Lung (tissue), 11 donors: ENCODE measurements at regions not wholly inside any gene's neighbourhood (a gene's known extent, or its start where the extent isn't known, plus 50 kb on each side); places are given as distances from the start of the nearest gene placed in this dataset.

ENCODE experiments used
- ATAC-seq: fragments of 200-7000 bp; cut with Tn5 transposase; one replicate; pipeline ENCODE4 v1.9.1; 2020; ENCODE audit warnings: moderate number of reproducible peaks; ENCODE audit not compliant: insufficient read depth, low FRiP score
- DNase-seq, 3 donors: peaks; one replicate each; pipeline ENCODE4 v3.0.0-alpha.2; 2013 to 2017
- H3K27ac ChIP-seq, 2 donors: one replicate each; pipeline ENCODE4 v1.5.1; 2013; ENCODE audit warnings: mild to moderate bottlenecking in 2 of 2, moderate library complexity in 2 of 2, control low read depth in 1 of 2, inconsistent platforms in 1 of 2, low read depth in 1 of 2, low read length in 1 of 2
- H3K27me3 ChIP-seq, 3 donors: one replicate each; pipeline ENCODE4 v1.5.1; 2013; ENCODE audit warnings: low read length in 2 of 3; ENCODE audit not compliant: control insufficient read depth in 3 of 3, insufficient read depth in 3 of 3
- H3K36me3 ChIP-seq, 4 donors: one replicate each; pipeline ENCODE4 v1.5.1; 2013; ENCODE audit warnings: low read length in 4 of 4, mild to moderate bottlenecking in 1 of 4, moderate library complexity in 1 of 4; ENCODE audit not compliant: control insufficient read depth in 4 of 4, insufficient read depth in 4 of 4
- H3K4me1 ChIP-seq, 5 donors: one replicate each; pipeline ENCODE4 v1.5.1; 2013; ENCODE audit warnings: low read length in 5 of 5, mild to moderate bottlenecking in 2 of 5, moderate library complexity in 1 of 5; ENCODE audit not compliant: control insufficient read depth in 5 of 5, insufficient read depth in 5 of 5
- H3K4me3 ChIP-seq: one replicate; pipeline ENCODE4 v1.5.1; 2013; ENCODE audit warnings: mild to moderate bottlenecking, control low read depth, moderate library complexity
- H3K9ac ChIP-seq, 2 donors: one replicate each; pipeline ENCODE4 v1.5.1; 2013; ENCODE audit warnings: low read length in 2 of 2, control low read depth in 1 of 2; ENCODE audit not compliant: insufficient read depth in 1 of 2
- H3K9me3 ChIP-seq, 4 donors: one replicate each; pipeline ENCODE4 v1.5.1; 2013; ENCODE audit warnings: low read length in 3 of 4, mild to moderate bottlenecking in 1 of 4, moderate library complexity in 1 of 4; ENCODE audit not compliant: control insufficient read depth in 4 of 4, insufficient read depth in 3 of 4
- WGBS, 2 donors: extraction: QIAGEN DNeasy Blood & Tissue Kit; methylation state at CpG; one replicate each; pipeline ENCODE4 v1.1.7; 2013; 5-methylcytosine and 5-hydroxymethylcytosine counted together
- TF ChIP-seq, protein P1 (sequence below): IDR thresholded peaks from 2 replicates; pipeline ENCODE4 v1.5.1; 2012; ENCODE audit warnings: mild to moderate bottlenecking; ENCODE audit errors: control extremely low read depth, extremely low read depth
- donor health status: control.
- donor health status: control.
- donor health status: Bipolar disorder and iron deficiency.
- donor health status: healthy.
- donor health status: DM: yes; HTN: yes; CAD: no.

DNA sequence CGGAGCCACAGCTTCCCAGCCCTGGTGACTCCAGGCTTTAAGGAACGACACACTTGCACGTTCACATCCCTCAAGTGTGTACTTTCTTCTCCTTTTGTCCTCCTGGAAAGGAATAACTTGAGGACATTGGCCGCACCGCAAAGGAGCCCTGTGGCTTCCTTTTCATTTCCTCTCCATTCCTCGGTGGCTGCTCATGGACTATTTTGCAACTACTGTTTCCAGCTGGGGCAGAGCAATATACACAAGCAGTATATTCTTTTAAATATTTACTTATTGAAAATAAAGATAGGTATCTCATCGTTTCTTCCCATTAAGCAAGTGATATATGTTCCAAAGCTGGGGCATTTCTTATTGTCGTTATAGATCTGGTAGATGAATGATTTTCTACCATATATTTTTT lies 97.2 kb upstream of the LYZL1 start:
- ATAC-seq (no peak), DNase-seq (no peak)
- Histone ChIP-seq H3K4me3 (no peak overlapping the region), H3K27ac (no peak overlapping the region), H3K9me3 (no peaks in the 10 kb centered on the region), H3K27me3 (no peaks in the 10 kb centered on the region), H3K9ac (no peak overlapping the region), H3K4me1 (no peaks in the 10 kb centered on the region), H3K36me3 (no peaks in the 10 kb centered on the region)
- 25 to 47% methylated on average over 8 of the region's 8 CpGs for WGBS, 2 donors
- TF ChIP-seq, protein P1, sequence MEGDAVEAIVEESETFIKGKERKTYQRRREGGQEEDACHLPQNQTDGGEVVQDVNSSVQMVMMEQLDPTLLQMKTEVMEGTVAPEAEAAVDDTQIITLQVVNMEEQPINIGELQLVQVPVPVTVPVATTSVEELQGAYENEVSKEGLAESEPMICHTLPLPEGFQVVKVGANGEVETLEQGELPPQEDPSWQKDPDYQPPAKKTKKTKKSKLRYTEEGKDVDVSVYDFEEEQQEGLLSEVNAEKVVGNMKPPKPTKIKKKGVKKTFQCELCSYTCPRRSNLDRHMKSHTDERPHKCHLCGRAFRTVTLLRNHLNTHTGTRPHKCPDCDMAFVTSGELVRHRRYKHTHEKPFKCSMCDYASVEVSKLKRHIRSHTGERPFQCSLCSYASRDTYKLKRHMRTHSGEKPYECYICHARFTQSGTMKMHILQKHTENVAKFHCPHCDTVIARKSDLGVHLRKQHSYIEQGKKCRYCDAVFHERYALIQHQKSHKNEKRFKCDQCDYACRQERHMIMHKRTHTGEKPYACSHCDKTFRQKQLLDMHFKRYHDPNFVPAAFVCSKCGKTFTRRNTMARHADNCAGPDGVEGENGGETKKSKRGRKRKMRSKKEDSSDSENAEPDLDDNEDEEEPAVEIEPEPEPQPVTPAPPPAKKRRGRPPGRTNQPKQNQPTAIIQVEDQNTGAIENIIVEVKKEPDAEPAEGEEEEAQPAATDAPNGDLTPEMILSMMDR, result no peak

DNA sequence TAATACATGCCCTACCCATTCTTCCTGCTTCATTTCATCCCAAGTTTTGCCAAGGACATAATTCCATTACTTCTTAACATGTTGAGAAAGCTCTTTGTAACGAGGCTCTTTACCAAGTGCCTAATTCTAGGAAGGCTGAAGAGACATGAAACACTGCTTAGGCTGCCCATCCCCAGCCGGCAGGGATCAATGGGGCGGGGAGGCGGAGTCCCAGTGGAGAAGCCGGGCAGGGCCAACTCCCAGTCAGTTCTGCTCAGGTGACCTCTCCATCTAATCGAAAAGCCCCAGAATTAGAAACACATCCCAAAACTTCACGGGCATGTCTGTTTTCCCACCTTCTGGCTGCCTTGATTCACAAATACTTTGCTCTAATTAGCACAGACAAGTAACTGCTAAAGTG lies 89.5 kb upstream of the LYZL1 start:
- H3K4me1 ChIP-seq, result peaks cover 0 to 22% (median 0%) of the 10 kb centered on the region in 5 donors
- no peak for ATAC-seq
- no peaks in the 10 kb centered on the region for H3K36me3 ChIP-seq
- H3K27ac ChIP-seq, result no peak overlapping the region
- 44% methylated on average over 7 of the region's 7 CpGs for WGBS, 2 donors
- H3K9ac ChIP-seq, result no peak overlapping the region
- DNase-seq, result no peak
- no peaks in the 10 kb centered on the region for H3K27me3 ChIP-seq
- TF ChIP-seq, protein P1, result no peak
- no peak overlapping the region for H3K4me3 ChIP-seq
- H3K9me3 ChIP-seq, result peaks cover 0 to 1% (median 0%) of the 10 kb centered on the region in 4 donors

DNA sequence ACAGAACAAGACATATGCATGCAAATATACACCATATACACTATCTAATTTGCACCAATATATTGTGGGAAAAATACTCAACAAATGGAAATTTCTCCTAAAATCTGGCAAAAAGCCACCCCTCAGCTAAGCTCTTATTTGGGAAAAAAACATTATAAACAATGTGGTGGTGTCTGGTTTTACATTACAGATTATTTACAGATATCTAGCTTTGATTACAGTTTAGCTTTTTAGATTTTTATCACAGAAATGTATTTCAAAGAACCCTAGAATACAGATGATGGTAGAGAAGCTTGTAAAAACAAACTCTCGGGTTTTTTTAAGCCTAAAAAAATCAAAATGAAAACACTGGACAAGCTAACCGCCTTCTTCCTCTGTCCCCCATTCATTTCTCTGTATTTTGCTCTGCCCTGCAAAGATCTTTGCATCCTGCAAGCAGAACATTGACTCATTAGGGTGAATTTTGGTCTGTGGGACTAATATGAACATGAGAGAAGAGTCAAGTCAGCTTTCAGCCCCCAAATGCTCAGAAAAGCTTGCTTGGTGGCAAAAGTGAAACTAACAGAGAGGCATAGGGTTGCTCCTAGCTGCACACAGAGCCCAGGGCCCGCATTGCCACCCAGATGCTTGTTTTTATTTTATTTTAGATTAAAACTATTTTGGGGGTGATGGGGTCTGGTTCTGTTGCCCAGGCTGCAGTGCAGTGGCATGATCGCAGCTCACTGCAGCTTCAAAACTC lies 88.8 kb upstream of the LYZL1 start:
- TF ChIP-seq, protein P1, result no peak
- H3K9ac ChIP-seq, result no peak overlapping the region
- ATAC-seq (no peak), DNase-seq (peak in 2 of 3 donors; percentile 61)
- H3K9me3 ChIP-seq, result peaks cover 0 to 1% (median 0%) of the 10 kb centered on the region in 4 donors
- no peaks in the 10 kb centered on the region for H3K36me3 ChIP-seq
- no peak overlapping the region for H3K4me3 ChIP-seq
- H3K27ac ChIP-seq, result no peak overlapping the region
- H3K4me1 ChIP-seq, result peaks cover 0 to 23% (median 0%) of the 10 kb centered on the region in 5 donors
- no peaks in the 10 kb centered on the region for H3K27me3 ChIP-seq
- 69 to 73% methylated on average over 4 of the region's 4 CpGs for WGBS, 2 donors
